ENCODE measurements at regions not wholly inside any gene's neighbourhood (a gene's known extent, or its start where the extent isn't known, plus 50 kb on each side); places are given as distances from the start of the nearest gene placed in this dataset.

DNA sequence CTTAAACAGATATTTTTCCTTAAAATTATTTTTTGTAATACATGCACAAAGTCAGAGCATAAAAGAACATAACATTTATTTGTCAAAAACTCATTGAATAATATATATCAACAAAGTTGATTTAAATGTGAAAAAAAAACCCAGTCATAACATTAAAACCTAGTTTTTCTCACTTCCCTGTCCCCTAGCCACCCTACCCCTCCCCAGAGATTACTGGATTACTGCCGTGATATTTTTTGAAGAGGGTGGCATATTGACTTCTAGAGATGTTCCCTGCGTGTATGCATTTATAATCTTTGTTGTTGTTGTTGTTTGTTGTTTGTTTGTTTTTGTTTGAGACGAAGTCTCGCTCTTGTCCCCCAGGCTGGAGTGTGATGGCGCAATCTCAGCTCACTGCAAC lies 52.4 kb upstream of the ARMC2 start:
- Histone ChIP-seq H3K79me2 (no peaks in the 10 kb centered on the region), H3K27ac (peak overlapping the region; percentile 62), H3K9me2 (replicated peaks; ENCODE audit: insufficient read depth) (no peaks in the 10 kb centered on the region), H2AFZ (no peak overlapping the region), H3K36me3 (replicated peaks; ENCODE audit: insufficient read depth, low read depth) (no peaks in the 10 kb centered on the region), H3K4me1 (ENCODE audit: insufficient read depth) (peaks cover 54% of the 10 kb centered on the region), H3K4me3 (no peak overlapping the region), H3K4me2 (peak overlapping the region; percentile 17), H3K9me3 (ENCODE audit: low read depth) (no peaks in the 10 kb centered on the region), H3K27me3 (no peaks in the 10 kb centered on the region), H4K20me1 (ENCODE audit: insufficient read depth, poor library complexity, severe bottlenecking) (no peaks in the 10 kb centered on the region)
- 92% methylated on average over 5 of the region's 5 CpGs for WGBS (ENCODE audit: low lambda C conversion rate, missing lambda C conversion rate)
- DNase-seq (ENCODE audit: low spot score): no peak
- TF ChIP-seq EZH2 (IDR thresholded peaks at IDR 0.05; ENCODE audit: borderline replicate concordance) (no peak), EZH2phosphoT487 (IDR thresholded peaks at IDR 0.05; ENCODE audit: low read depth, severe bottlenecking, unreplicated experiment) (no peak)
- TF ChIP-seq, protein P1, sequence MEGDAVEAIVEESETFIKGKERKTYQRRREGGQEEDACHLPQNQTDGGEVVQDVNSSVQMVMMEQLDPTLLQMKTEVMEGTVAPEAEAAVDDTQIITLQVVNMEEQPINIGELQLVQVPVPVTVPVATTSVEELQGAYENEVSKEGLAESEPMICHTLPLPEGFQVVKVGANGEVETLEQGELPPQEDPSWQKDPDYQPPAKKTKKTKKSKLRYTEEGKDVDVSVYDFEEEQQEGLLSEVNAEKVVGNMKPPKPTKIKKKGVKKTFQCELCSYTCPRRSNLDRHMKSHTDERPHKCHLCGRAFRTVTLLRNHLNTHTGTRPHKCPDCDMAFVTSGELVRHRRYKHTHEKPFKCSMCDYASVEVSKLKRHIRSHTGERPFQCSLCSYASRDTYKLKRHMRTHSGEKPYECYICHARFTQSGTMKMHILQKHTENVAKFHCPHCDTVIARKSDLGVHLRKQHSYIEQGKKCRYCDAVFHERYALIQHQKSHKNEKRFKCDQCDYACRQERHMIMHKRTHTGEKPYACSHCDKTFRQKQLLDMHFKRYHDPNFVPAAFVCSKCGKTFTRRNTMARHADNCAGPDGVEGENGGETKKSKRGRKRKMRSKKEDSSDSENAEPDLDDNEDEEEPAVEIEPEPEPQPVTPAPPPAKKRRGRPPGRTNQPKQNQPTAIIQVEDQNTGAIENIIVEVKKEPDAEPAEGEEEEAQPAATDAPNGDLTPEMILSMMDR (IDR thresholded peaks at IDR 0.05; ENCODE audit: poor library complexity): no peak

GRCh38 chr6:108796875-108797274 lies 51.3 kb upstream of the ARMC2 start:
- Histone ChIP-seq H3K4me2 (no peak overlapping the region), H3K36me3 (replicated peaks; ENCODE audit: insufficient read depth, low read depth) (no peaks in the 10 kb centered on the region), H3K4me3 (no peak overlapping the region), H3K27me3 (no peaks in the 10 kb centered on the region), H3K9me3 (ENCODE audit: low read depth) (no peaks in the 10 kb centered on the region), H2AFZ (no peak overlapping the region), H3K9me2 (replicated peaks; ENCODE audit: insufficient read depth) (no peaks in the 10 kb centered on the region), H4K20me1 (ENCODE audit: insufficient read depth, poor library complexity, severe bottlenecking) (no peaks in the 10 kb centered on the region), H3K4me1 (ENCODE audit: insufficient read depth) (peaks cover 56% of the 10 kb centered on the region), H3K79me2 (no peaks in the 10 kb centered on the region), H3K27ac (peak overlapping the region; percentile 62)
- 58% methylated on average over 3 of the region's 3 CpGs for WGBS (ENCODE audit: low lambda C conversion rate, missing lambda C conversion rate)
- TF ChIP-seq EZH2phosphoT487 (IDR thresholded peaks at IDR 0.05; ENCODE audit: low read depth, severe bottlenecking, unreplicated experiment) (no peak), EZH2 (IDR thresholded peaks at IDR 0.05; ENCODE audit: borderline replicate concordance) (no peak)
- TF ChIP-seq, protein P1 (IDR thresholded peaks at IDR 0.05; ENCODE audit: poor library complexity): no peak
- DNase-seq (ENCODE audit: low spot score): no peak

GRCh38 chr6:108797951-108798669 lies 50.1 kb upstream of the ARMC2 start:
- Histone ChIP-seq H3K79me2 (no peaks in the 10 kb centered on the region), H4K20me1 (ENCODE audit: insufficient read depth, poor library complexity, severe bottlenecking) (no peaks in the 10 kb centered on the region), H3K4me2 (peak overlapping the region; percentile 64), H3K4me1 (ENCODE audit: insufficient read depth) (peaks cover 54% of the 10 kb centered on the region), H3K4me3 (no peak overlapping the region), H3K27ac (peak overlapping the region; percentile 67), H3K36me3 (replicated peaks; ENCODE audit: insufficient read depth, low read depth) (no peaks in the 10 kb centered on the region), H3K27me3 (no peaks in the 10 kb centered on the region), H3K9me2 (replicated peaks; ENCODE audit: insufficient read depth) (no peaks in the 10 kb centered on the region), H3K9me3 (ENCODE audit: low read depth) (no peaks in the 10 kb centered on the region), H2AFZ (no peak overlapping the region)
- 40% methylated on average over 11 of the region's 11 CpGs for WGBS (ENCODE audit: low lambda C conversion rate, missing lambda C conversion rate)
- no peak for DNase-seq (ENCODE audit: low spot score)
- TF ChIP-seq EZH2 (IDR thresholded peaks at IDR 0.05; ENCODE audit: borderline replicate concordance) (no peak), EZH2phosphoT487 (IDR thresholded peaks at IDR 0.05; ENCODE audit: low read depth, severe bottlenecking, unreplicated experiment) (no peak)
- TF ChIP-seq, protein P1 (IDR thresholded peaks at IDR 0.05; ENCODE audit: poor library complexity): no peak

Measured in hepatocyte (in vitro differentiated cells).